AML-193 (cell line): ENCODE measurements at regions not wholly inside any gene's neighbourhood (a gene's known extent, or its start where the extent isn't known, plus 50 kb on each side); places are given as distances from the start of the nearest gene placed in this dataset.

ENCODE experiments used
- DNase-seq, 2 experiments: peaks; one replicate each; lab custom pipeline; 2025; lab: John Stamatoyannopoulos, UW

- DNase-seq: no peak
Measured at GRCh38 chr2:191738003-191738402, 60.1 kb downstream of the NABP1 start.

GRCh38 chr2:191738667-191739066, 60.7 kb downstream of the NABP1 start:
- no peak for DNase-seq

GRCh38 chr2:191739194-191739593, 61.3 kb downstream of the NABP1 start:
- DNase-seq: no peak

GRCh38 chr2:191740016-191740419, 62.1 kb downstream of the NABP1 start:
- peak; percentile 9 to 31 for DNase-seq

- DNase-seq: no peak
Measured at GRCh38 chr2:191740759-191741158, 62.8 kb downstream of the NABP1 start.

- DNase-seq: no peak
Measured at GRCh38 chr2:191746346-191747169, 68.6 kb downstream of the NABP1 start.

GRCh38 chr2:191747170-191747530, 69.2 kb downstream of the NABP1 start:
- DNase-seq: no peak

- DNase-seq: no peak
Measured at GRCh38 chr2:191748059-191748461, 70.1 kb downstream of the NABP1 start.

GRCh38 chr2:191748528-191749180, 70.7 kb downstream of the NABP1 start:
- DNase-seq: no peak

GRCh38 chr2:191749181-191749540, 71.2 kb downstream of the NABP1 start:
- DNase-seq: no peak

- DNase-seq: no peak
Measured at GRCh38 chr2:191754103-191754502, 76.2 kb downstream of the NABP1 start.

GRCh38 chr2:191756761-191757160, 78.8 kb downstream of the NABP1 start:
- no peak for DNase-seq

GRCh38 chr2:191757208-191757607, 79.3 kb downstream of the NABP1 start:
- DNase-seq: no peak

- DNase-seq: peak; percentile 80 to 86
Measured at GRCh38 chr2:191758518-191759507, 80.9 kb downstream of the NABP1 start.

- no peak for DNase-seq
Measured at GRCh38 chr2:191759680-191760079, 81.7 kb downstream of the NABP1 start.

- no peak for DNase-seq
Measured at GRCh38 chr2:191760655-191761262, 82.8 kb downstream of the NABP1 start.

- no peak for DNase-seq
Measured at GRCh38 chr2:191773136-191773535, 73.8 kb downstream of the CAVIN2 start.

GRCh38 chr2:191777351-191777750, 69.5 kb downstream of the CAVIN2 start:
- no peak for DNase-seq

- no peak for DNase-seq
Measured at GRCh38 chr2:191778041-191778440, 68.8 kb downstream of the CAVIN2 start.

- DNase-seq: no peak
Measured at GRCh38 chr2:191782351-191782750, 64.5 kb downstream of the CAVIN2 start.

- DNase-seq: no peak
Measured at GRCh38 chr2:191783416-191783815, 63.5 kb downstream of the CAVIN2 start.
